ENCODE measurements at regions not wholly inside any gene's neighbourhood (a gene's known extent, or its start where the extent isn't known, plus 50 kb on each side); places are given as distances from the start of the nearest gene placed in this dataset.
"Not testable (repeated sequence)": the region's sequence is repeated elsewhere in the genome, so short reads cannot be mapped to it uniquely, and the experiment has no call there.

DNA sequence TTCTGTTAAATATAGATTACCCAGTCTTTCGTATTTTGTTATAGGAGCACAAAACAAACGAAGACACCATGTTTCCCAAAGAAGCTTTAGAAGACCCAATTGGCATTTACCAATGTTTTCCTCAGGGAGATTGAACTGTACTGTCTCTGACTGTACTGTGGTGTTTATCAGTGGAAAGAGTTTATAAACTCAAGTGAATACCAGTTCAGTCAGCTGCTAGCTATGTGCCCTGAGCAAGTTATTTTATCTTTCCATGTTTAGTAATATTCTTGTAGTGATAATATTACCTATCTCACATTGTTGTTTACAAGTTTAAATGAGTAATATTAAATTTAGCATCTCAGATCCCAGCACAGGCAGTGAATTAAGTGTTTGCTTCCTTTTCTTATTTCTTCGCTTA is 773.2 kb downstream of the KCNA4 start:
- Histone ChIP-seq H3K27me3 (ENCODE audit: insufficient read depth, poor library complexity, severe bottlenecking) (no peaks in the 10 kb centered on the region), H3K4me3 (ENCODE audit: severe bottlenecking) (no peak overlapping the region), H3K36me3 (ENCODE audit: low read depth) (no peaks in the 10 kb centered on the region), H3K4me1 (ENCODE audit: insufficient read depth, poor library complexity, severe bottlenecking) (no peaks in the 10 kb centered on the region), H3K27ac (ENCODE audit: poor library complexity, severe bottlenecking) (no peak overlapping the region), H3K9me3 (ENCODE audit: severe bottlenecking) (no peaks in the 10 kb centered on the region)
- ATAC-seq (ENCODE audit: low read depth) (no peak), DNase-seq (ENCODE audit: low spot score) (no peak)
- TF ChIP-seq, protein P1, sequence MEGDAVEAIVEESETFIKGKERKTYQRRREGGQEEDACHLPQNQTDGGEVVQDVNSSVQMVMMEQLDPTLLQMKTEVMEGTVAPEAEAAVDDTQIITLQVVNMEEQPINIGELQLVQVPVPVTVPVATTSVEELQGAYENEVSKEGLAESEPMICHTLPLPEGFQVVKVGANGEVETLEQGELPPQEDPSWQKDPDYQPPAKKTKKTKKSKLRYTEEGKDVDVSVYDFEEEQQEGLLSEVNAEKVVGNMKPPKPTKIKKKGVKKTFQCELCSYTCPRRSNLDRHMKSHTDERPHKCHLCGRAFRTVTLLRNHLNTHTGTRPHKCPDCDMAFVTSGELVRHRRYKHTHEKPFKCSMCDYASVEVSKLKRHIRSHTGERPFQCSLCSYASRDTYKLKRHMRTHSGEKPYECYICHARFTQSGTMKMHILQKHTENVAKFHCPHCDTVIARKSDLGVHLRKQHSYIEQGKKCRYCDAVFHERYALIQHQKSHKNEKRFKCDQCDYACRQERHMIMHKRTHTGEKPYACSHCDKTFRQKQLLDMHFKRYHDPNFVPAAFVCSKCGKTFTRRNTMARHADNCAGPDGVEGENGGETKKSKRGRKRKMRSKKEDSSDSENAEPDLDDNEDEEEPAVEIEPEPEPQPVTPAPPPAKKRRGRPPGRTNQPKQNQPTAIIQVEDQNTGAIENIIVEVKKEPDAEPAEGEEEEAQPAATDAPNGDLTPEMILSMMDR (IDR thresholded peaks at IDR 0.05; ENCODE audit: poor library complexity, severe bottlenecking), result no peak

DNA sequence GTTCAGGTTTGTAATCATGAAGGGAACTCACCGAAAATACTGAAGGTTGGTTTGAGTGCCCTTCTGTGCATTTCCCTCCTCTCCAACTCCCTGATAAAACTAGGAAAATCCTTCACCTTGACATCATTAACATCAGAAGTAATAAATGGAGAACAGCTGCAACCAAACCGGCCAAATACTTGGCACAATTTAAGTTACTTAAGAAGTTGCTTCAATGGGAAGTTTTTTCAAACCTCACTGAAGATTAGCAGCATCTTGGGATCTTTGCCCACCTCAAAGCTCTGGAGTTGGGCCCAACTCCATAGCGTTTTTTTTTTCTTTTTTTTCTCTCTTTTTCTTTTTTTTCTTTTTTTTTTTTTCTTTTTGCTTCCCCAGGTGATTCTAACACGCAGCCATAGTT is 784.8 kb downstream of the KCNA4 start:
- no peak for ATAC-seq (ENCODE audit: low read depth)
- no peak for DNase-seq (ENCODE audit: low spot score)
- Histone ChIP-seq H3K4me3 (ENCODE audit: severe bottlenecking) (no peak overlapping the region), H3K27me3 (ENCODE audit: insufficient read depth, poor library complexity, severe bottlenecking) (no peaks in the 10 kb centered on the region), H3K36me3 (ENCODE audit: low read depth) (no peaks in the 10 kb centered on the region), H3K9me3 (ENCODE audit: severe bottlenecking) (no peaks in the 10 kb centered on the region), H3K27ac (ENCODE audit: poor library complexity, severe bottlenecking) (no peak overlapping the region), H3K4me1 (ENCODE audit: insufficient read depth, poor library complexity, severe bottlenecking) (no peaks in the 10 kb centered on the region)
- TF ChIP-seq, protein P1 (IDR thresholded peaks at IDR 0.05; ENCODE audit: poor library complexity, severe bottlenecking), result no peak

DNA sequence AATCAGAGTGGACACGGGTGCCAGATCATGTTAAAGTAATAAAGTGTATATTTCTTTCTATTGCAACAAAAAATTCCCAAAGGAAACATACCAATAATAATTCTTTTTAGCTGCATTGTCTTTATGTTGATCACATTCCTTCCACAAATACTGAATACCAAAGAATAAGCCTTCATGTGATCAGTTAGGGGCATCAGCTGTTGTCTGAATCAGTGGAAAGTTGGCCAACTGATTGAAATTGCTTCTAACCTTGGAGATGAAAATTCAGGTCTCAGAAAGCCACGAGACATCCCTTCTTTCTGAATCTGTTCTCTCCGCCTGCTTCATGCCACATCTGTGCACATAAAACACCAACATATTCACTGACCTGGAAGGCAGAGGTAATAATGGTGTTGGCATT is 785.2 kb downstream of the KCNA4 start:
- Histone ChIP-seq H3K36me3 (ENCODE audit: low read depth) (no peaks in the 10 kb centered on the region), H3K4me1 (ENCODE audit: insufficient read depth, poor library complexity, severe bottlenecking) (no peaks in the 10 kb centered on the region)
- ATAC-seq (ENCODE audit: low read depth), result no peak

DNA sequence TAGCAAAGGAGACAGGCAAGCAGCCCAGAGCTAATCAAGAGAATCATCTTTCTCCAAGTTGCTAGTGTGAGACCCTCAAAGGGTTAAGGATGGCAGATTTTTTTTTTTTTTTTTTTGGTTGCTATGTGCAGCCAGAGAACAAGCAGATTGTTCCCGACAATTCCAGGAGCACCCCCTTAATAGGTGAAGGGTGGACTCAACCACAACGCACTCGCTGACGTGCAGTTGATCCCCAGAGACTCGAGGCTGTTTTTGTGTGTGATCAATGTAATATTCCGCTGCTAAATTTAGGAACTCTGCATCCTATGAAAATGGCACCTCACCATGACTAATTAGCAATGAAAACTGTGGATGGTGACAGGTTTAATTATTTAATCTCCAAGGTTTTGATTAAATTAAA is 789.0 kb downstream of the KCNA4 start:
- no peak overlapping the region for H3K27ac ChIP-seq (ENCODE audit: poor library complexity, severe bottlenecking)
- ATAC-seq (ENCODE audit: low read depth) (no peak), DNase-seq (ENCODE audit: low spot score) (no peak)
- H3K36me3 ChIP-seq (ENCODE audit: low read depth), result no peaks in the 10 kb centered on the region
- TF ChIP-seq, protein P1 (IDR thresholded peaks at IDR 0.05; ENCODE audit: poor library complexity, severe bottlenecking), result no peak
- no peak overlapping the region for H3K4me3 ChIP-seq (ENCODE audit: severe bottlenecking)
- H3K4me1 ChIP-seq (ENCODE audit: insufficient read depth, poor library complexity, severe bottlenecking), result no peaks in the 10 kb centered on the region
- no peaks in the 10 kb centered on the region for H3K27me3 ChIP-seq (ENCODE audit: insufficient read depth, poor library complexity, severe bottlenecking)
- no peaks in the 10 kb centered on the region for H3K9me3 ChIP-seq (ENCODE audit: severe bottlenecking)

More for the DNA sequence above, 785.2 kb downstream of the KCNA4 start:
- TF ChIP-seq, protein P1 (IDR thresholded peaks at IDR 0.05; ENCODE audit: poor library complexity, severe bottlenecking), result no peak
- Histone ChIP-seq H3K27me3 (ENCODE audit: insufficient read depth, poor library complexity, severe bottlenecking) (no peaks in the 10 kb centered on the region), H3K4me3 (ENCODE audit: severe bottlenecking) (no peak overlapping the region), H3K27ac (ENCODE audit: poor library complexity, severe bottlenecking) (no peak overlapping the region), H3K9me3 (ENCODE audit: severe bottlenecking) (no peaks in the 10 kb centered on the region)
- DNase-seq (ENCODE audit: low spot score), result no peak

DNA sequence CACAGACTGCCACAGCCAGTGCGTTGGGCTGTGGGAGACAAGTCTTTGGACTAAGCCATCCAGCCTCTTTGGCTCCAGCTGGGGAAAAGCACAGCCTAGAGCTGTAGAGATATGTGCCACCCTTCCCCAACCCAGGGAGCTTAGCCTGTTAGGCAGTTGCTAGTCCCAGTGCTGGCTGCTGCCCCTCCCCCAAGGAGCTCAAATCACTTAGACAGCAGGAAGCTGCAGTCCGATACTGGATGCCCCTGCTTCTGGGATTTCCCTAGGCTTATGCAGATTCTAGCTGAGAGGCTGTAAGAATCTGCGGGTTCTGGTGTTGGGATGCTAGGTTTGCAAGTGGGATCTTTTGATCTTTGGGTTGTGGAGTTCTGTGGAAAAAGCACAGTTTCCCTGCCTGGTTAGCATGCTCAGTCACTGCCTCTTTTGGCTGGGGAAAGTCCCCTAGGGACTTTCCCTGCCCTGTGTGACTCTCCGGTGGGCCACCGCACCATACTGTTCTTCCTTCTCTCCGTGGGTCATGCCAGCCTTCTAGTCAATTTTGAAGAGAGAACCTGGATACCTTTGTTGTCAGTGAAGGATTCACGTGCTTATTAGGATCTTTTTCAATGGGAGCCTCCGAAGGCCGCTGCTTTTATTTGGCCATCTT is 792.0 kb downstream of the KCNA4 start:
- Histone ChIP-seq H3K27ac (ENCODE audit: poor library complexity, severe bottlenecking) (no peak overlapping the region), H3K4me3 (ENCODE audit: severe bottlenecking) (no peak overlapping the region), H3K4me1 (ENCODE audit: insufficient read depth, poor library complexity, severe bottlenecking) (no peaks in the 10 kb centered on the region), H3K9me3 (ENCODE audit: severe bottlenecking) (no peaks in the 10 kb centered on the region), H3K27me3 (ENCODE audit: insufficient read depth, poor library complexity, severe bottlenecking) (no peaks in the 10 kb centered on the region), H3K36me3 (ENCODE audit: low read depth) (no peaks in the 10 kb centered on the region)
- TF ChIP-seq, protein P1 (IDR thresholded peaks at IDR 0.05; ENCODE audit: poor library complexity, severe bottlenecking), result no peak
- ATAC-seq (ENCODE audit: low read depth), result no peak
- no peak for DNase-seq (ENCODE audit: low spot score)

DNA sequence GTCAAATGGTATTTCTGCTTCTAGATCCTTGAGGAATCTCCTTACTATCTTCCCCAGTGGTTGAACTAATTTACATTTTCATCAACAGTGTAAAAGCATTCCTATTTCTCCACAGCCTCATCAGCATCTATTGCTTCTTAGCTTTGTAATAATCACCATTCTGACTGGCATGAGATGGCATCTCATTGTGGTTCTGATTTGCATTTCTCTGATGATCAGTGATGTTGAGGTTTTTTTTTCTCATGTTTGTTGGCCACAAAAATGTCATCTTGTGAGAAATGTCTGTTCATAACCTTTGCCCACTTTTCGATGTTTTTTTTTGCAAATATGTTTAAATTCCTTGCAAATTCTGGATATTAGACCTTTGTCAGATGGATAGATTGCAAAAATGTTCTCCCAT is 797.3 kb downstream of the KCNA4 start:
- not testable (repeated sequence) for DNase-seq (ENCODE audit: low spot score); H3K36me3 ChIP-seq (ENCODE audit: low read depth); H3K9me3 ChIP-seq (ENCODE audit: severe bottlenecking); H3K27ac ChIP-seq (ENCODE audit: poor library complexity, severe bottlenecking); H3K4me1 ChIP-seq (ENCODE audit: insufficient read depth, poor library complexity, severe bottlenecking); H3K27me3 ChIP-seq (ENCODE audit: insufficient read depth, poor library complexity, severe bottlenecking); ATAC-seq (ENCODE audit: low read depth); H3K4me3 ChIP-seq (ENCODE audit: severe bottlenecking)

Measured in RWPE2 (cell line).